OCI-LY7 (cell line): ENCODE measurements at regions not wholly inside any gene's neighbourhood (a gene's known extent, or its start where the extent isn't known, plus 50 kb on each side); places are given as distances from the start of the nearest gene placed in this dataset.

Experiments used
- EZH2phosphoT487 ChIP-seq: fragments of 200-600 bp; sonication (generic); IDR thresholded peaks from 2 replicates; pipeline ENCODE4 v1.6.1; 2018; ENCODE audit warnings: low read depth, borderline replicate concordance, mild to moderate bottlenecking, mixed run types, antibody characterized with exemption, low read length, moderate library complexity, mixed read lengths
- TF ChIP-seq, protein P1 (sequence below): fragments of 200-600 bp; sonication (generic); conservative IDR thresholded peaks from 2 replicates; pipeline ENCODE4 v1.5.1; 2014; ENCODE audit warnings: mild to moderate bottlenecking, antibody characterized with exemption, low read length, moderate library complexity, mixed read lengths

DNA sequence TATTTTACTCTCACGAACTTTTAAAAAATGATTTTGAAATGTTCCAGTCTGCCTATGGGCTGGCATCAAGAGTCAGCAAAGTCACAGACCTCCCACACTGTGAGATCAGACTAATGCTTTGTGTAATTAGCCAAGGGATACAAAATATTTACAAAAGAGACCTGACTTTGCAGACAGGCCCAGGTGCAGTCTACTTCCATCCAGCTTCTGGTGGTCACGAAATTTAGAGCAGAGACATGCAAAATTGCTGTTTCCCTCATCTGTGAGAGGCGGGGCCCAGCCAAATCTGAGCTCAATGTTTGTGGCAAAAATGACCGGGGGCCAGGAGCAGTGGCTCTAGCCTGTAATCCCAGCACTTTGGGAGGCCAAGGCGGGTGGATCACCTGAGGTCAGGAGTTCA lies 82.5 kb upstream of the PITRM1 start:
- TF ChIP-seq, protein P1, sequence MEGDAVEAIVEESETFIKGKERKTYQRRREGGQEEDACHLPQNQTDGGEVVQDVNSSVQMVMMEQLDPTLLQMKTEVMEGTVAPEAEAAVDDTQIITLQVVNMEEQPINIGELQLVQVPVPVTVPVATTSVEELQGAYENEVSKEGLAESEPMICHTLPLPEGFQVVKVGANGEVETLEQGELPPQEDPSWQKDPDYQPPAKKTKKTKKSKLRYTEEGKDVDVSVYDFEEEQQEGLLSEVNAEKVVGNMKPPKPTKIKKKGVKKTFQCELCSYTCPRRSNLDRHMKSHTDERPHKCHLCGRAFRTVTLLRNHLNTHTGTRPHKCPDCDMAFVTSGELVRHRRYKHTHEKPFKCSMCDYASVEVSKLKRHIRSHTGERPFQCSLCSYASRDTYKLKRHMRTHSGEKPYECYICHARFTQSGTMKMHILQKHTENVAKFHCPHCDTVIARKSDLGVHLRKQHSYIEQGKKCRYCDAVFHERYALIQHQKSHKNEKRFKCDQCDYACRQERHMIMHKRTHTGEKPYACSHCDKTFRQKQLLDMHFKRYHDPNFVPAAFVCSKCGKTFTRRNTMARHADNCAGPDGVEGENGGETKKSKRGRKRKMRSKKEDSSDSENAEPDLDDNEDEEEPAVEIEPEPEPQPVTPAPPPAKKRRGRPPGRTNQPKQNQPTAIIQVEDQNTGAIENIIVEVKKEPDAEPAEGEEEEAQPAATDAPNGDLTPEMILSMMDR: no peak
- no peak for TF ChIP-seq EZH2phosphoT487
